Activated T-helper 1 cell treated with anti-CD3 and anti-CD28 coated beads, Interleukin-2, amount 50 U/mL, for 16 hours (primary cell): ENCODE measurements at regions not wholly inside any gene's neighbourhood (a gene's known extent, or its start where the extent isn't known, plus 50 kb on each side); places are given as distances from the start of the nearest gene placed in this dataset.

Experiments used
- DNase-seq, 2 donors: peaks; one replicate each; pipeline ENCODE4 v3.0.0-alpha.2; 2020; ENCODE audit warnings: low read depth in 1 of 2, low spot score in 1 of 2

- no peak for DNase-seq
Observed at GRCh38 chr9:105193560-105193959, 50.9 kb upstream of the SLC44A1 start.

- DNase-seq, result no peak
Observed at GRCh38 chr9:105194234-105194633, 50.2 kb upstream of the SLC44A1 start.
